K562 (cell line): ENCODE measurements at regions not wholly inside any gene's neighbourhood (a gene's known extent, or its start where the extent isn't known, plus 50 kb on each side); places are given as distances from the start of the nearest gene placed in this dataset.

Experiments
- DACH1 ChIP-seq: fragments of 450-650 bp; IDR thresholded peaks from 2 replicates; pipeline ENCODE4 v1.6.1; 2018; ENCODE audit not compliant: partially characterized antibody
- DMBX1 ChIP-seq: fragments of 250-450 bp; sonication (Bioruptor Pico); IDR thresholded peaks from 2 replicates; pipeline ENCODE4 v1.8.0; 2022; ENCODE audit warnings: inconsistent platforms, mild to moderate bottlenecking, moderate library complexity, borderline replicate concordance
- NBN ChIP-seq: fragments of 450-650 bp; IDR thresholded peaks from 2 replicates; pipeline ENCODE4 v1.6.1; 2016; ENCODE audit warnings: low read depth, mild to moderate bottlenecking
- NFYB ChIP-seq: IDR thresholded peaks from 2 replicates; pipeline ENCODE4 v1.6.1; 2011; ENCODE audit warnings: mild to moderate bottlenecking, moderate library complexity; ENCODE audit not compliant: insufficient read length; ENCODE audit errors: extremely low read depth
- POLR2AphosphoS2 ChIP-seq: IDR thresholded peaks from 2 replicates; pipeline ENCODE4 v1.6.1; 2012; ENCODE audit warnings: low read length, improper control_type of control experiment
- SRSF3 ChIP-seq: fragments of 200-400 bp; formaldehyde crosslinking; IDR thresholded peaks from 2 replicates; pipeline ENCODE4 v1.6.1; 2016; ENCODE audit warnings: mild to moderate bottlenecking, low read length, moderate library complexity; ENCODE audit not compliant: insufficient read depth
- ZNF175 ChIP-seq: fragments of 200-800 bp; sonication (Bioruptor generic); IDR thresholded peaks from 2 replicates; pipeline ENCODE4 v1.6.1; 2016; ENCODE audit warnings: low read depth, mild to moderate bottlenecking, missing genetic modification characterization, missing compliant biosample characterization
- ZNF586 ChIP-seq: fragments of 450-650 bp; formaldehyde crosslinking; conservative IDR thresholded peaks from 2 replicates; pipeline ENCODE4 v1.4.0; 2020; ENCODE audit warnings: mild to moderate bottlenecking, moderate library complexity
- TF ChIP-seq, protein P1 (sequence below): conservative IDR thresholded peaks from 2 replicates; pipeline ENCODE4 v1.6.1; 2011; ENCODE audit warnings: low read depth, mild to moderate bottlenecking, low read length; ENCODE audit not compliant: control insufficient read depth
- TF ChIP-seq, protein P2 (sequence below): fragments of 250-450 bp; sonication (Bioruptor Pico); IDR thresholded peaks from 2 replicates; pipeline ENCODE4 v1.4.0; 2020; ENCODE audit warnings: mild to moderate bottlenecking, moderate library complexity
- TF ChIP-seq, protein P3 (sequence below): sonication (generic); formaldehyde crosslinking; IDR thresholded peaks from 2 replicates; pipeline ENCODE4 v1.4.0; 2020; ENCODE audit warnings: mild to moderate bottlenecking, missing genetic modification reagents

DNA sequence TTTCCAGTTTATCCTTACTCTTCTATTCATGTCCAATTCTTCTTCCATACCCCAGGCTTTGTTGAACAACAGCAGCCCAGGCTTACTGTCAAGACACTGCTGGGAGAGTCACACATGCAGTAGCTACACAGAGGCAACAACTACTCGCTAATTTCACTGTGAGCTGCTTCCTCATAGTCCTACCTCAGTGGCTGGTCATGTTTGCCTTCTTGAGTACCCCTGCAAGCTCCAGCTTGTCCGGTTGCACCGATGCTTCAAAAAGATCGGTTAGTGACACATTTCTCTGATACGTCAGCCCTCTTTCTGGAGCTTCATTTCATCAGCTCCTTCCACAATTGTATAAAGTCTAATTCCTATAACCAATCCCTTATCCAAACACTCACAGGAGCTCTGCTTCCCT lies 246.7 kb upstream of the NFIA start (continued):
- no peak for TF ChIP-seq NFYB
- TF ChIP-seq SRSF3, result no peak
- TF ChIP-seq DMBX1 (CRISPR knock-in tag), result no peak
- no peak for TF ChIP-seq ZNF586 (CRISPR knock-in tag)
- TF ChIP-seq POLR2AphosphoS2, result no peak
- no peak for TF ChIP-seq DACH1
- no peak for TF ChIP-seq NBN
- TF ChIP-seq, protein P1, sequence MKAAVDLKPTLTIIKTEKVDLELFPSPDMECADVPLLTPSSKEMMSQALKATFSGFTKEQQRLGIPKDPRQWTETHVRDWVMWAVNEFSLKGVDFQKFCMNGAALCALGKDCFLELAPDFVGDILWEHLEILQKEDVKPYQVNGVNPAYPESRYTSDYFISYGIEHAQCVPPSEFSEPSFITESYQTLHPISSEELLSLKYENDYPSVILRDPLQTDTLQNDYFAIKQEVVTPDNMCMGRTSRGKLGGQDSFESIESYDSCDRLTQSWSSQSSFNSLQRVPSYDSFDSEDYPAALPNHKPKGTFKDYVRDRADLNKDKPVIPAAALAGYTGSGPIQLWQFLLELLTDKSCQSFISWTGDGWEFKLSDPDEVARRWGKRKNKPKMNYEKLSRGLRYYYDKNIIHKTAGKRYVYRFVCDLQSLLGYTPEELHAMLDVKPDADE, result no peak
- no peak for TF ChIP-seq ZNF175 (CRISPR knock-in tag)
- TF ChIP-seq, protein P2, sequence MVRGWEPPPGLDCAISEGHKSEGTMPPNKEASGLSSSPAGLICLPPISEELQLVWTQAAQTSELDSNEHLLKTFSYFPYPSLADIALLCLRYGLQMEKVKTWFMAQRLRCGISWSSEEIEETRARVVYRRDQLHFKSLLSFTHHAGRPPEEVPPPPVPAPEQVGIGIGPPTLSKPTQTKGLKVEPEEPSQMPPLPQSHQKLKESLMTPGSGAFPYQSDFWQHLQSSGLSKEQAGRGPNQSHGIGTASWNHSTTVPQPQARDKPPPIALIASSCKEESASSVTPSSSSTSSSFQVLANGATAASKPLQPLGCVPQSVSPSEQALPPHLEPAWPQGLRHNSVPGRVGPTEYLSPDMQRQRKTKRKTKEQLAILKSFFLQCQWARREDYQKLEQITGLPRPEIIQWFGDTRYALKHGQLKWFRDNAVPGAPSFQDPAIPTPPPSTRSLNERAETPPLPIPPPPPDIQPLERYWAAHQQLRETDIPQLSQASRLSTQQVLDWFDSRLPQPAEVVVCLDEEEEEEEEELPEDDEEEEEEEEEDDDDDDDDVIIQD (CRISPR knock-in tag), result no peak
- TF ChIP-seq, protein P3, sequence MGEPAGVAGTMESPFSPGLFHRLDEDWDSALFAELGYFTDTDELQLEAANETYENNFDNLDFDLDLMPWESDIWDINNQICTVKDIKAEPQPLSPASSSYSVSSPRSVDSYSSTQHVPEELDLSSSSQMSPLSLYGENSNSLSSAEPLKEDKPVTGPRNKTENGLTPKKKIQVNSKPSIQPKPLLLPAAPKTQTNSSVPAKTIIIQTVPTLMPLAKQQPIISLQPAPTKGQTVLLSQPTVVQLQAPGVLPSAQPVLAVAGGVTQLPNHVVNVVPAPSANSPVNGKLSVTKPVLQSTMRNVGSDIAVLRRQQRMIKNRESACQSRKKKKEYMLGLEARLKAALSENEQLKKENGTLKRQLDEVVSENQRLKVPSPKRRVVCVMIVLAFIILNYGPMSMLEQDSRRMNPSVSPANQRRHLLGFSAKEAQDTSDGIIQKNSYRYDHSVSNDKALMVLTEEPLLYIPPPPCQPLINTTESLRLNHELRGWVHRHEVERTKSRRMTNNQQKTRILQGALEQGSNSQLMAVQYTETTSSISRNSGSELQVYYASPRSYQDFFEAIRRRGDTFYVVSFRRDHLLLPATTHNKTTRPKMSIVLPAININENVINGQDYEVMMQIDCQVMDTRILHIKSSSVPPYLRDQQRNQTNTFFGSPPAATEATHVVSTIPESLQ (CRISPR knock-in tag), result no peak
